SJCRH30 (cell line): ENCODE measurements at regions not wholly inside any gene's neighbourhood (a gene's known extent, or its start where the extent isn't known, plus 50 kb on each side); places are given as distances from the start of the nearest gene placed in this dataset.
A peak's percentile ranks its signal among the peaks of the same experiment; 100 is the strongest.
"Not testable (repeated sequence)": the region's sequence is repeated elsewhere in the genome, so short reads cannot be mapped to it uniquely, and the experiment has no call there.

Experiments used
- DNase-seq, 2 experiments: peaks; one replicate each; pipeline ENCODE4 v3.0.0-alpha.2; 2015 to 2020
- H3K27ac ChIP-seq: fragments of 250-450 bp; sonication (Bioruptor Pico); 2 replicates; pipeline ENCODE4 v1.5.1; 2020; ENCODE audit warnings: mild to moderate bottlenecking, moderate library complexity
- H3K27me3 ChIP-seq: fragments of 250-450 bp; sonication (Bioruptor Pico); 2 replicates; pipeline ENCODE4 v1.5.1; 2020; ENCODE audit warnings: mild to moderate bottlenecking, moderate library complexity
- H3K36me3 ChIP-seq: fragments of 250-450 bp; sonication (Bioruptor Pico); 2 replicates; pipeline ENCODE4 v1.5.1; 2020; ENCODE audit warnings: mild to moderate bottlenecking, moderate library complexity
- H3K4me1 ChIP-seq: fragments of 250-450 bp; sonication (Bioruptor Pico); 2 replicates; pipeline ENCODE4 v1.5.1; 2020; ENCODE audit warnings: mild to moderate bottlenecking, moderate library complexity
- H3K4me3 ChIP-seq: fragments of 250-450 bp; sonication (Bioruptor Pico); 2 replicates; pipeline ENCODE4 v1.5.1; 2020; ENCODE audit warnings: mild to moderate bottlenecking, moderate library complexity
- H3K9me3 ChIP-seq: fragments of 250-450 bp; sonication (Bioruptor Pico); replicated peaks from 2 replicates; pipeline ENCODE4 v1.5.1; 2020; ENCODE audit warnings: mild to moderate bottlenecking, moderate library complexity

DNA sequence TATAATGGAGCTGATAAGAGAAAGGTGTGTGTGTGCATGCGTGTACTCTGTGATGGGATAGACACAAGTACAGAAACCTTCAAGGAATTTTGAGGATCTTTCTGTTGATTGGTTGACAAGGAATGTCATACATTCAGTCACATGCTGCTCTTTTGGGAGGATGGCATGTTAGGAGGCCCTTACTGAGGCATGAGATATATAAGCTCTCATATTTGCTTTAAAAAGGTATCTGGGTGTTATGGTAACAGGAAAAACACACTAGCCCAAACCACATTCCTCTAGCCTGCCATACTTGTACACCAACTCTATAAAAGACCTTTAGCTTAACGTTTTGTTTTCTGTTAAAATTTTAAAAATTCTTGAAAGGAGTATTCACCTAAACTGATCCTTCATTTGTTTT, 72.5 kb upstream of the EGFR start:
- Histone ChIP-seq H3K27ac (no peak overlapping the region), H3K27me3 (no peaks in the 10 kb centered on the region), H3K9me3 (peaks cover 3% of the 10 kb centered on the region; the same call in 1 of the 2 replicates), H3K36me3 (no peaks in the 10 kb centered on the region), H3K4me1 (peaks cover 5% of the 10 kb centered on the region; the same call in 1 of the 2 replicates), H3K4me3 (no peak overlapping the region)
- DNase-seq = no peak

DNA sequence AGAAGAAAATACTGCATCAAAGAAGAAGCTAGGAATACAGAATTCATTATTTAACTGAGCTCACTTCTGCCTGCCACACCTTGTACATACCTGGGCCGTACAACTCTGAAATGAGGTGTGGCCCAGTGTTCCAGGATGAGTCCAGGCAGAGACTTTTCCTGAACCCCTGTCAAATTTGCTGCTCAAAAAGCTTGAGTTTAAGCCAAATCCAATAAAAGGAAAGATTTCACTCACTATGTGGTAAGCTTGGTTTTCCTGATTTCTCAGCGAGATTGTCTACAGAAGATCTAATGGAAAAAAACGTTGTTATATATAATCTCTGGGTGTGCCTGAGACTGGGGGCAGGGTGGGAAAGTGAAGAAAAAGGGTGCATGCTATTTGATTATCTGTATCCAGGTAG, 72.1 kb upstream of the EGFR start:
- H3K27ac ChIP-seq = no peak overlapping the region

DNA sequence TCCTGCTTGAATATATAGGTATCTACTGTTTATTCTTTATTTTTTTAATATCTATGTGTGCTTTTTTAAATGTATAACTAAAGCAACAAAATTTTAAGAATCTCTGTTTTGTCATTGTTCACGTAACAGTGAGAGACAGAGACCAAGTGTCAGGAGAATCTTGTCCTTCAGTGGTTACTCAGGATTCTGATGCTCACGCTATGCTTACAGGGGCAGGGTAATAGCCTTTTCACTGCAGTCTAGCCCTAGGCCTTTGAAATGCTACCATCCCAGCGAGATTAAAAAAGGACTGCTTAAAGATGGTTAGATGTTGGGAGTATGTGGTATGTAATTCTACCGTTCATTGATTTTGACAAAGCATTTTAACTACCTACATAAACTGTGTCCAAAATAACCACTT, 71.6 kb upstream of the EGFR start:
- peaks cover 3% of the 10 kb centered on the region; the same call in 1 of the 2 replicates for H3K9me3 ChIP-seq
- DNase-seq = no peak
- H3K4me3 ChIP-seq = no peak overlapping the region
- H3K36me3 ChIP-seq = no peaks in the 10 kb centered on the region
- H3K27me3 ChIP-seq = no peaks in the 10 kb centered on the region
- H3K27ac ChIP-seq = no peak overlapping the region
- H3K4me1 ChIP-seq = peaks cover 5% of the 10 kb centered on the region; the same call in 1 of the 2 replicates

More for the DNA sequence above, 72.1 kb upstream of the EGFR start:
- Histone ChIP-seq H3K36me3 (no peaks in the 10 kb centered on the region), H3K27me3 (no peaks in the 10 kb centered on the region), H3K4me1 (peaks cover 5% of the 10 kb centered on the region; the same call in 1 of the 2 replicates), H3K9me3 (peaks cover 3% of the 10 kb centered on the region; the same call in 1 of the 2 replicates), H3K4me3 (no peak overlapping the region)
- DNase-seq = no peak

DNA sequence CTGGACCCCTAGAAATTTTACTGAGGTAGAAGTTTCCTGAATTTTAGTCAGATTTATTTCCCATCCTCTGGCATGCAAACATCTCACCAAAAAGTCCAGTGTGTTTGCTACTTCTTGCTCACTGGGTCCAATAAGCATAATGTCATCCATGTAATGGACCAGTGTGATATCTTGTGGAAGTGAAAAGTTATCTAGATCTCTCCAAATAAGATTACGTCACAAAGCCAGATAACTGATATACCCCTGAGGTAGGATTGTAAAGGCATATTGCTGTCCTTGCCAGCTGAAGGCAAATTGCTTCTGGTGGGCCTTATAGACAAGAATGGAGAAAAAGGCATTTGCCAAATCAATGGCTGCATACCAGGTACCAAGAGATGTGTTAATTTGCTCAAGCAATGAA, 69.3 kb upstream of the EGFR start:
- H3K4me1 ChIP-seq, H3K36me3 ChIP-seq, H3K27ac ChIP-seq, H3K4me3 ChIP-seq, H3K27me3 ChIP-seq, DNase-seq, H3K9me3 ChIP-seq: not testable (repeated sequence)

DNA sequence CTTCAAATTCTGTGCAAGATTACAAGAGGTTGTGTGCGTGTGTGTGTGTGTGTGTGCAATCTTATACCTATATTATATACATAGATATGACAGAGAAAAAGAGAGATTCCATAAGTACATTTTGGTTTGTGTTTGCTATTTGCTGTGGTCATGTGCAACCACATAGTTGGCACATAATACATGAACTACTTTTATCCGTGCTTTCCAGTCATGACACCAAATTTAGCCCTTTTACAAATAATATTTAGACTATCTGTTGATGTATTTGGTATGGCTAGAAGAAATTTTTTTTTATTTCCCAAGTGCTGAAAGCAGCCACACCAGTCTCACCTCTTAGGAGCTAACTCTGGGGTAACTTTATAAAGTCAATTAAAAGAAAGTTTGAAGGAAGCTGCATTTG, 63.5 kb upstream of the EGFR start:
- no peak for DNase-seq
- peaks cover 6% of the 10 kb centered on the region; the same call in 1 of the 2 replicates for H3K27me3 ChIP-seq
- no peaks in the 10 kb centered on the region for H3K9me3 ChIP-seq
- no peaks in the 10 kb centered on the region for H3K36me3 ChIP-seq
- H3K4me3 ChIP-seq = no peak overlapping the region
- H3K4me1 ChIP-seq = no peaks in the 10 kb centered on the region
- H3K27ac ChIP-seq = no peak overlapping the region

DNA sequence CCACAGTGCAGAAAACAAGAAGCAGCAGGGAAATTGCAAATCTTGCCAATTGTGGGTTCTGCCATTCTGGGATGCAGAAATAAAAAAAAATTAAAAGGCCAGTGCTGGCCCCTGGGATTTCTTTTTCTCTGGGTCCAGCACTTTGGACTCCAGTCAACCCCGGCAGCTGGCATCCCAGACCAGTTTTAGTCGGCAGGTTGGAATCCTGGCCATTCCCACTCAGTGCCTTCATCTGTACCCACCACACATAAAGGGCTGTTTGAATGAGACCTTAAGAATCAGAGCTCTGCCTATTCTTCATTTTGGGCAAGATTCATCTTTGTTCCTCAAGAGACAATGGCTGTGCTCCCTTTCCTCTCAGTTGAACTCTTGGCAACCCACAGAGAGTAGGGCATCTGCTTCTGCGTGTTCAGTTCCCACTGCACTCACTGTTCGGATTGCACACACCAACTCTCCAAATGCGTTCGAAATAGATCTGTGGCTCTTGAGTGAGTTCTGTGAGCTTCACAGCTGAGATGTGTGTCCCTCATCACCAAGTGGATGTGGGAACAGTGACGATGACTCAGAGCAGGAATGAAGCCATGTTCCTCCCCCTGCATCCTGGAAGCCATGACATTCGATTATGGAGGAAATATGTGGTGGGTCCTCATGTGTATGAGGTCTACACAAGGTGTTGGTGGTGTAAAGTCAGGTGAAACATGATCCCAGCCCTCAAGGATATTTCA, 63.0 kb upstream of the EGFR start:
- Histone ChIP-seq H3K4me1 (no peaks in the 10 kb centered on the region), H3K27ac (no peak overlapping the region), H3K36me3 (no peaks in the 10 kb centered on the region), H3K4me3 (no peak overlapping the region), H3K27me3 (peaks cover 6% of the 10 kb centered on the region; the same call in 1 of the 2 replicates), H3K9me3 (no peaks in the 10 kb centered on the region)
- DNase-seq = no peak

DNA sequence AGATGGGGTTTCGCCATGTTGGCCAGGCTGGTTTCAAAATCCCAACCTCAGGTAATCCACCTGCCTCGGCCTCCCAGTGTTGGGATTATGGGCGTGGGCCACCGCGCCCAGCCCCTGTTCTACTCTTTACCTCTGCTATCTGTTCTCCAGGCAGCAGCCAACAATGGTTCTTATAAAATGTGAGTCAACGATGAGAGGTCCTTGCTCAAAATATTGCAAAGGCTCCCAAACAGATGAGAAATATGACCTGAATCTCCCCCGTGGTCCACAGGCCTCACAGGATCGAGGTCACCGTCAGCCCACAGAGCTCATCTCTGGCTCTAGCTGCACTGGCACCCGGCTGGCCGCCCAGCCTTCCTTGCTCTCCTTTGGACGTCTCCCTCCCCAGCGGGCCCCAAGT, 62.0 kb upstream of the EGFR start:
- Histone ChIP-seq H3K27ac (no peak overlapping the region), H3K27me3 (peaks cover 6% of the 10 kb centered on the region; the same call in 1 of the 2 replicates), H3K4me1 (no peaks in the 10 kb centered on the region), H3K36me3 (no peaks in the 10 kb centered on the region), H3K4me3 (no peak overlapping the region), H3K9me3 (no peaks in the 10 kb centered on the region)
- DNase-seq = no peak

DNA sequence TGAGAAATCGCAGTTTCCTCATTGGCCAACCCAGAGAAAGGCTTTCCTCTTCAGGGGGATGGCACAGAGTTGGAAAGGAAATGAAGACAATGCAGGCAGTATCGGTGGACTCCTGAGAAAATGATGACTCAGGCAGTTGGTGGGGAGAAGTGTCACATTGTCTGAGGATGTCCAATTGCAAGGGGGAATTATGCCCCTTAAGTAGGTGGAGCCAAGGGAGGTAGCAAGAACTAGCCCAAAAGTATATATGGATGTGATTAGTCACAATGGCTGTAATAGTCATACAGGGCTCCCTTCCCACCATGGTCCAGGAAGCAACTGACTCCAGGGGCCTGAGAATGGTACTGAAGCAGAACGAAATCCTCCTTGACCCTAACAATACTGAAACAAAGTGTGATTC, 58.3 kb upstream of the EGFR start:
- H3K4me1 ChIP-seq = no peaks in the 10 kb centered on the region
- H3K27ac ChIP-seq = no peak overlapping the region
- peaks cover 6% of the 10 kb centered on the region; the same call in 1 of the 2 replicates for H3K27me3 ChIP-seq
- 0 out of 2 replicates have a peak, but pooled peaks cover 4% of the 10 kb centered on the region for H3K9me3 ChIP-seq
- peak in 1 of 2 experiments; percentile 28 for DNase-seq
- H3K36me3 ChIP-seq = no peaks in the 10 kb centered on the region
- no peak overlapping the region for H3K4me3 ChIP-seq

DNA sequence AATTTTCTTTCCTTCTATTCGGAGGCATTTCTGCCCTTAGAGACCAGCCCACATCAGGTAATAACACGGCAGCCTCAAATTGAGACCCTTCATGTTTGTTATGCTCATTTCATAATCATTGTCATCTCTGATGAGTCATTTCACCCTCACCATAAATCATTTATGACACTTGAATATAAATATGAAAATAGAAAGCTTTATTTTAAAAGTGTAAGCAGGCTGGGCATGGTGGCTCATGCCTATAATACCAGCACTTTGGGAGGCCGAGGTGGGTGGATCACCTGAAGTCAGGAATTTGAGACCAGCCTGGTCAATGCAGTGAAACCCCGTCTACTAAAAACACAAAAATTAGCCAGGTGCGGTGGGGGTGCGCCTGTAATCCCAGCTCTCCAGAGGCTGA, 57.4 kb upstream of the EGFR start:
- H3K4me1 ChIP-seq = no peaks in the 10 kb centered on the region
- H3K9me3 ChIP-seq = 0 out of 2 replicates have a peak, but pooled peaks cover 4% of the 10 kb centered on the region
- H3K27ac ChIP-seq = no peak overlapping the region
- no peak for DNase-seq
- no peaks in the 10 kb centered on the region for H3K36me3 ChIP-seq
- H3K27me3 ChIP-seq = peaks cover 6% of the 10 kb centered on the region; the same call in 1 of the 2 replicates
- no peak overlapping the region for H3K4me3 ChIP-seq

DNA sequence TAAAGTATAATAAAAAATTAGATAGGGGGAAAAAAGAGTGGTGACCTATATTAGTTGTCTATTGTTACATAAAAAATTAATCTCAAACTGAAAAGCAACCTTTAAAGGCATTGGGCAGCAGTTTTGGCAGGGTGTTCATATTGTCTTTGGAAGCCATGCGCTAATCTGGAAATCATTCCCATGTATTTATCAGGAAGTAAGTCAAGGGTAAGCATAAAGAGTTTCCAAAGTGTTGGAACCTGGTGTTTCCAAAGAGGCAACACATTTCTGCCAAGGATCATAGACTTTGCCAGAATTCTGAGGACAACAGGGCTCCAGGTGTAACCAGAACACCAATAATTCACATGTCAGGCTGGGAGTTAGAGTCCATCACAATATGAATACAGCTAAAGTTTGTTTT, 55.7 kb upstream of the EGFR start:
- peaks cover 4% of the 10 kb centered on the region; the same call in 1 of the 2 replicates for H3K9me3 ChIP-seq
- no peaks in the 10 kb centered on the region for H3K4me1 ChIP-seq
- H3K27me3 ChIP-seq = peaks cover 6% of the 10 kb centered on the region; the same call in 1 of the 2 replicates
- DNase-seq = no peak
- H3K27ac ChIP-seq = no peak overlapping the region
- no peak overlapping the region for H3K4me3 ChIP-seq
- no peaks in the 10 kb centered on the region for H3K36me3 ChIP-seq

DNA sequence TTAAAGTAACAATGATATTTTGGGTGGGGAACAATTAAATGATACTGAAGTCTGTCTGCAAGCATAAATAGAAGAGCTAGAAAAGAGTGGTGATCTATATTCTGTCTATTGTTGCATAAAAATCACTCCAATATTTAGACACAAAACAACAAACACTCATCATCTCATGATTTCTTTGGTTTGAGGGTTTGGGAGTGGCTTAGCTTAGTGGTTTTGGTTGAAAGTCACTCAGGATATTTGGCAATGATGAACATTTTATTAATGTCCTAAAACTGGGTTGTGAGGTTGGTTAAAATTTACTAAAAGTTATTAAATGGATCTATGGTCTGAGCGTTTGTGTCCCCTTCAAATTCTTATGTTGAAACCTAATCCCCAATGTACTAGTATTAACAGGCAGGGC, 54.7 kb upstream of the EGFR start:
- Histone ChIP-seq H3K9me3 (peaks cover 4% of the 10 kb centered on the region; the same call in 1 of the 2 replicates), H3K27ac (no peak overlapping the region), H3K4me3 (no peak overlapping the region), H3K4me1 (no peaks in the 10 kb centered on the region), H3K27me3 (peaks cover 6% of the 10 kb centered on the region; the same call in 1 of the 2 replicates), H3K36me3 (no peaks in the 10 kb centered on the region)
- no peak for DNase-seq

DNA sequence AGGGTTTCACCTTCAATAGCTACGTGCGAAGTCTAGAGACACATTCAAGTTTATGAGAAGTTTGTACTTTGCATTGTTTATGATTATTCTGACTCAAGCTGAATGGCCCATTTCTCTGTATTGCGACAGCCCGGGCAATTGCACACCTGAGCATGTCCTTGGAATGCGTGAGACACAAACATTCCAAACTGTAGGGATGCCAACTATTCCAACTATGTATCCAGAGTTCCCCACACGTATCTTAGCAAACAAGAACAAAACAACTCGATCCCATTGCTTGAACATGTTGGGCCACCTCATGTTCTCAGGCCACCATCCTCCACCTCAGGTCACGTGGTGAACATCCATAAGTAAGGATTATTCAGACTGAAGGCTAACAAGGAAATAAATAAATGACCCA, 51.4 kb upstream of the EGFR start:
- Histone ChIP-seq H3K27ac (no peak overlapping the region), H3K36me3 (no peaks in the 10 kb centered on the region), H3K4me3 (no peak overlapping the region), H3K27me3 (no peaks in the 10 kb centered on the region), H3K4me1 (no peaks in the 10 kb centered on the region), H3K9me3 (peaks cover 4% of the 10 kb centered on the region)
- DNase-seq = no peak

DNA sequence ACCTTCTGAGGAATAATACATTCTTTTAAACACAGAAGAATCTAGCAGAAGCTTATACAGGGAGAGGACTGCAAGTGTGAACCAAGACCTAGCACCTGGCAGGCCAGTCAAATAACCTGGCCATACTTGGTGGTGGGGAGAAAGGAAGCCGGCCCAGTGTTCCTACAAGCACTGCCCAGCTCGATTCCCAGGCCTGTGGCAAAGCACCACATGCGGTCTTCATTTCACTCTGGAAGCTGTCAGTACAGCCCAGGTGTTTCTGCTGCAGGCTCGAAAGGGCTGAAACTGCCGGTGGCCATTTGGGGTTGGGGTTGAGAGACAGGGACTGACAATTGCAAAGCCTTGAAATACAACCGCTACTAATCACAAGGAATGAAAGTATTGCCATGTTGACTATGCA, 50.8 kb upstream of the EGFR start:
- no peaks in the 10 kb centered on the region for H3K27me3 ChIP-seq
- no peaks in the 10 kb centered on the region for H3K36me3 ChIP-seq
- H3K27ac ChIP-seq = no peak overlapping the region
- H3K4me3 ChIP-seq = no peak overlapping the region
- H3K9me3 ChIP-seq = peaks cover 2% of the 10 kb centered on the region
- H3K4me1 ChIP-seq = no peaks in the 10 kb centered on the region
- DNase-seq = no peak
